ENCODE measurements at regions not wholly inside any gene's neighbourhood (a gene's known extent, or its start where the extent isn't known, plus 50 kb on each side); places are given as distances from the start of the nearest gene placed in this dataset.

DNA sequence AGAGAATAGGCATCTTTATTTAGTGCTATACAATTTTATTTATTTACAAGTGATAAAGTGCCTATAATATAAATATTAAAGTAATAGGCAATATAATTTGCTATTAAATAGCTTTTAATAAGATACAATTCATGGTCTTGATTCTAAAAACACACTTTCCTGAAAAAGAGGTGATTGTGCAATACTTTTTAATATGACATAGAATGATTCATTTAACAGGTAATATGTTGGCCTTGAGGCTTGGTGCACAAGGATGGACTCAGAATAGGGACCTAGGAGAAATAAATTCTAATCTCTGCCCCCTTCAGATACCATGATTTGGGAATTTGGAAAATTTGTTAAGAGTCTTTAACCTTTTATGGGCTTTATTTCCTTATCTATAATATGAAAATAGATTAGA is 149.9 kb upstream of the FUT9 start:
- TF ChIP-seq, protein P1, sequence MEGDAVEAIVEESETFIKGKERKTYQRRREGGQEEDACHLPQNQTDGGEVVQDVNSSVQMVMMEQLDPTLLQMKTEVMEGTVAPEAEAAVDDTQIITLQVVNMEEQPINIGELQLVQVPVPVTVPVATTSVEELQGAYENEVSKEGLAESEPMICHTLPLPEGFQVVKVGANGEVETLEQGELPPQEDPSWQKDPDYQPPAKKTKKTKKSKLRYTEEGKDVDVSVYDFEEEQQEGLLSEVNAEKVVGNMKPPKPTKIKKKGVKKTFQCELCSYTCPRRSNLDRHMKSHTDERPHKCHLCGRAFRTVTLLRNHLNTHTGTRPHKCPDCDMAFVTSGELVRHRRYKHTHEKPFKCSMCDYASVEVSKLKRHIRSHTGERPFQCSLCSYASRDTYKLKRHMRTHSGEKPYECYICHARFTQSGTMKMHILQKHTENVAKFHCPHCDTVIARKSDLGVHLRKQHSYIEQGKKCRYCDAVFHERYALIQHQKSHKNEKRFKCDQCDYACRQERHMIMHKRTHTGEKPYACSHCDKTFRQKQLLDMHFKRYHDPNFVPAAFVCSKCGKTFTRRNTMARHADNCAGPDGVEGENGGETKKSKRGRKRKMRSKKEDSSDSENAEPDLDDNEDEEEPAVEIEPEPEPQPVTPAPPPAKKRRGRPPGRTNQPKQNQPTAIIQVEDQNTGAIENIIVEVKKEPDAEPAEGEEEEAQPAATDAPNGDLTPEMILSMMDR (IDR thresholded peaks at IDR 0.05 in 2 of 3, conservative IDR thresholded peaks at IDR 0.05 in 1 of 3; ENCODE audit: insufficient read depth in 2 of 3, low read depth in 1 of 3, low read length in 3 of 3) = no peak
- TF ChIP-seq KDM1A (IDR thresholded peaks at IDR 0.05) = no peak
- TF ChIP-seq, protein P2, sequence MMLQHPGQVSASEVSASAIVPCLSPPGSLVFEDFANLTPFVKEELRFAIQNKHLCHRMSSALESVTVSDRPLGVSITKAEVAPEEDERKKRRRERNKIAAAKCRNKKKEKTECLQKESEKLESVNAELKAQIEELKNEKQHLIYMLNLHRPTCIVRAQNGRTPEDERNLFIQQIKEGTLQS (IDR thresholded peaks at IDR 0.05) = no peak
- TF ChIP-seq, protein P2 (CRISPR knock-in tag; conservative IDR thresholded peaks at IDR 0.05) = no peak
- TF ChIP-seq TBL1XR1 (IDR thresholded peaks at IDR 0.05; ENCODE audit: low read length in 2 of 2) = no peak
- TF ChIP-seq TAF7 (tag; IDR thresholded peaks at IDR 0.05) = no peak
